GM18505 (cell line): ENCODE measurements at regions not wholly inside any gene's neighbourhood (a gene's known extent, or its start where the extent isn't known, plus 50 kb on each side); places are given as distances from the start of the nearest gene placed in this dataset.
"Not testable (repeated sequence)": the region's sequence is repeated elsewhere in the genome, so short reads cannot be mapped to it uniquely, and the experiment has no call there.

ENCODE experiments used
- ATAC-seq: cut with Tn5 transposase; IDR thresholded peaks from one replicate; pipeline ENCODE4 v1.9.1; 2021; ENCODE audit not compliant: unreplicated experiment
- POLR2A ChIP-seq: IDR thresholded peaks from 4 replicates; pipeline ENCODE4 v1.6.1; 2011; ENCODE audit warnings: borderline replicate concordance; ENCODE audit not compliant: insufficient read depth, insufficient read length; ENCODE audit errors: extremely low read depth

GRCh38 chr6:58198301-58198700, 880.9 kb downstream of the PRIM2 start:
- ATAC-seq: no peak
- no peak for TF ChIP-seq POLR2A

GRCh38 chr6:58237124-58237523, 919.7 kb downstream of the PRIM2 start:
- not testable (repeated sequence) for ATAC-seq

GRCh38 chr6:58238421-58238820, 921.0 kb downstream of the PRIM2 start:
- not testable (repeated sequence) for ATAC-seq

- ATAC-seq: not testable (repeated sequence)
Observed at GRCh38 chr6:58257625-58258024, 940.2 kb downstream of the PRIM2 start.

- no peak for TF ChIP-seq POLR2A
- ATAC-seq: no peak
Observed at GRCh38 chr6:58290177-58290576, 972.7 kb downstream of the PRIM2 start.

- not testable (repeated sequence) for ATAC-seq
Observed at GRCh38 chr6:58291319-58291718, 973.9 kb downstream of the PRIM2 start.

- not testable (repeated sequence) for ATAC-seq
Observed at GRCh38 chr6:58307901-58308300, 990.5 kb downstream of the PRIM2 start.

GRCh38 chr6:58332108-58332507, 1014.7 kb downstream of the PRIM2 start:
- not testable (repeated sequence) for ATAC-seq

- ATAC-seq: not testable (repeated sequence)
Observed at GRCh38 chr6:58342287-58342686, 1024.9 kb downstream of the PRIM2 start.

- ATAC-seq: not testable (repeated sequence)
Observed at GRCh38 chr6:58347534-58347933, 1030.1 kb downstream of the PRIM2 start.

GRCh38 chr6:58351619-58352018, 1034.2 kb downstream of the PRIM2 start:
- not testable (repeated sequence) for ATAC-seq

- not testable (repeated sequence) for ATAC-seq
Observed at GRCh38 chr6:58358452-58358851, 1041.0 kb downstream of the PRIM2 start.

- ATAC-seq: not testable (repeated sequence)
Observed at GRCh38 chr6:58365856-58366255, 1048.4 kb downstream of the PRIM2 start.

- not testable (repeated sequence) for ATAC-seq
Observed at GRCh38 chr6:58406659-58407058, 1089.2 kb downstream of the PRIM2 start.

- ATAC-seq: no peak
- TF ChIP-seq POLR2A: no peak
Observed at GRCh38 chr6:58419321-58419720, 1101.9 kb downstream of the PRIM2 start.
